B cell (primary cell): ENCODE measurements at regions not wholly inside any gene's neighbourhood (a gene's known extent, or its start where the extent isn't known, plus 50 kb on each side); places are given as distances from the start of the nearest gene placed in this dataset.

Experiments
- ATAC-seq: fragments of 200-7000 bp; cut with Tn5 transposase; one replicate; pipeline ENCODE4 v1.10.0; 2021; ENCODE audit warnings: low read depth, mild to moderate bottlenecking, moderate number of reproducible peaks, moderate library complexity
- CTCF ChIA-PET: fragments of 350-600 bp; sonication (Branson Sonifier 250); formaldehyde crosslinking; loops from one replicate; lab custom pipeline; 2021; ENCODE audit warnings: antibody characterized with exemption, inconsistent platforms; lab: Charles Lee
- POLR2A ChIA-PET: fragments of 350-600 bp; sonication (Branson Sonifier 250); formaldehyde crosslinking; loops from one replicate; lab custom pipeline; 2021; ENCODE audit warnings: antibody characterized with exemption; lab: Charles Lee
- DNase-seq: peaks from one replicate; pipeline ENCODE4 v3.0.0; 2013
- H2AFZ ChIP-seq: 2 replicates; pipeline ENCODE4 v1.6.1; 2012; ENCODE audit warnings: mild to moderate bottlenecking, low read depth, low read length; ENCODE audit not compliant: insufficient read depth, poor library complexity, severe bottlenecking
- H3K27ac ChIP-seq, 2 donors: 1 replicate in 1 of 2; 2 replicates in 1 of 2; pipeline ENCODE4 v1.5.1; 2012 to 2013; ENCODE audit warnings: low read length in 2 of 2, mild to moderate bottlenecking in 2 of 2, moderate library complexity in 1 of 2
- H3K27me3 ChIP-seq, 4 experiments: fragments of 200-600 bp in 1 of 4; sonication (generic) in 1 of 4; replicated peaks in 1 of 4; 1 replicate in 2 of 4; 2 replicates in 2 of 4; pipeline versions ENCODE4 v1.6.1 to v1.7.0; 2013 to 2016; ENCODE audit warnings: low read length in 3 of 4, mild to moderate bottlenecking in 2 of 4, mixed read lengths in 1 of 4, moderate library complexity in 1 of 4; ENCODE audit not compliant: insufficient read depth in 4 of 4, control insufficient read depth in 3 of 4; ENCODE audit errors: control extremely low read depth in 1 of 4
- H3K36me3 ChIP-seq, 2 experiments: replicated peaks in 1 of 2; 1 replicate in 1 of 2; 2 replicates in 1 of 2; pipeline versions ENCODE4 v1.6.1 to v1.7.1; 2013; ENCODE audit warnings: low read length in 1 of 2; ENCODE audit not compliant: insufficient read depth in 2 of 2, control insufficient read depth in 1 of 2; ENCODE audit errors: control extremely low read depth in 1 of 2, extremely low read depth in 1 of 2
- H3K4me1 ChIP-seq, 2 donors: fragments of 200-600 bp in 1 of 2; sonication (generic) in 1 of 2; 1 replicate in 1 of 2; 2 replicates in 1 of 2; pipeline versions ENCODE4 v1.5.1 to v1.6.1; 2013 to 2017; ENCODE audit warnings: low read length in 2 of 2; ENCODE audit not compliant: control insufficient read depth in 2 of 2, insufficient read depth in 2 of 2
- H3K4me2 ChIP-seq: replicated peaks from 2 replicates; pipeline ENCODE3; 2012; ENCODE audit warnings: mild to moderate bottlenecking, low read depth, low read length; ENCODE audit not compliant: poor library complexity, severe bottlenecking
- H3K4me3 ChIP-seq, 5 experiments: fragments of 200-600 bp in 1 of 5; sonication (generic) in 1 of 5; 1 replicate in 3 of 5; 2 replicates in 2 of 5; pipeline versions ENCODE4 v1.5.1 to v1.7.0; 2011 to 2016; ENCODE audit warnings: low read length in 4 of 5, mild to moderate bottlenecking in 4 of 5, low read depth in 2 of 5, control low read depth in 1 of 5, moderate library complexity in 1 of 5; ENCODE audit not compliant: insufficient read depth in 1 of 5; ENCODE audit errors: control extremely low read depth in 1 of 5, extremely low read depth in 1 of 5
- H3K79me2 ChIP-seq: fragments of 200-600 bp; sonication (generic); one replicate; pipeline ENCODE4 v1.6.0; 2016; ENCODE audit warnings: low read length; ENCODE audit not compliant: control insufficient read depth, insufficient read depth
- H3K9ac ChIP-seq: fragments of 200-600 bp; sonication (generic); 2 replicates; pipeline ENCODE4 v1.6.1; 2017; ENCODE audit warnings: mild to moderate bottlenecking, low read length, moderate library complexity
- H3K9me3 ChIP-seq, 3 donors: one replicate each; pipeline versions ENCODE4 v1.6.1 to v1.7.1; 2013; ENCODE audit warnings: low read length in 2 of 3; ENCODE audit not compliant: control insufficient read depth in 2 of 3, insufficient read depth in 1 of 3; ENCODE audit errors: control extremely low read depth in 1 of 3
- H4K20me1 ChIP-seq: 2 replicates; pipeline ENCODE4 v1.6.0; 2012; ENCODE audit warnings: mild to moderate bottlenecking, low read length; ENCODE audit not compliant: insufficient read depth, control insufficient read depth, poor library complexity, severe bottlenecking
- H3K27ac Mint-ChIP-seq: one replicate; pipeline ENCODE4 v1.8.0; 2021; ENCODE audit warnings: mixed read lengths
- H3K27me3 Mint-ChIP-seq: one replicate; pipeline ENCODE4 v1.8.0; 2021; ENCODE audit warnings: mixed read lengths
- H3K4me1 Mint-ChIP-seq: one replicate; pipeline ENCODE4 v1.8.0; 2021; ENCODE audit warnings: mixed read lengths
- H3K4me3 Mint-ChIP-seq: one replicate; pipeline ENCODE4 v1.8.0; 2021; ENCODE audit warnings: mixed read lengths
- H3K9me3 Mint-ChIP-seq: one replicate; pipeline ENCODE4 v1.8.0; 2022; ENCODE audit warnings: mixed read lengths; ENCODE audit not compliant: insufficient read depth
- CTCF ChIP-seq: fragments of 200-600 bp; IDR thresholded peaks from one replicate; pipeline ENCODE4 v1.8.0; 2022; ENCODE audit warnings: antibody characterized with exemption, mild to moderate bottlenecking
- EZH2 ChIP-seq: IDR thresholded peaks from 2 replicates; pipeline ENCODE4 v1.6.1; 2012; ENCODE audit warnings: borderline replicate concordance, low read depth, mild to moderate bottlenecking, moderate library complexity, low read length; ENCODE audit not compliant: insufficient read depth, poor library complexity, severe bottlenecking
- WGBS: methylation state at CpG from one replicate; pipeline ENCODE4 v1.1.5; 2013; ENCODE audit warnings: missing lambda C conversion rate; ENCODE audit not compliant: insufficient coverage; 5-methylcytosine and 5-hydroxymethylcytosine counted together
- intact Hi-C: fragments of 100-400 bp; cut with micrococcal nuclease; formaldehyde crosslinking; loops from one replicate; pipeline ENCODE4 v1.10.0; 2022

GRCh38 chr17:68710976-68711375 lies 109.8 kb upstream of the FAM20A start:
- no peaks in the 10 kb centered on the region for H3K9me3 Mint-ChIP-seq
- no peaks in the 10 kb centered on the region for H3K36me3 ChIP-seq
- H3K4me3 ChIP-seq = no peak overlapping the region
- ATAC-seq (no peak), DNase-seq (no peak)
- H4K20me1 ChIP-seq = no peaks in the 10 kb centered on the region
- H3K4me2 ChIP-seq = no peak overlapping the region
- ChIA-PET POLR2A (no interaction called here), CTCF (no interaction called here)
- H3K27me3 Mint-ChIP-seq = peaks cover 25% of the 10 kb centered on the region
- peaks cover 0 to 9% (median 2%) of the 10 kb centered on the region in 4 experiments for H3K27me3 ChIP-seq
- H3K79me2 ChIP-seq = no peaks in the 10 kb centered on the region
- no peak overlapping the region for H3K9ac ChIP-seq
- H3K27ac Mint-ChIP-seq = no peak overlapping the region
- no peaks in the 10 kb centered on the region for H3K4me1 Mint-ChIP-seq
- no peak overlapping the region for H2AFZ ChIP-seq
- intact Hi-C loops = no loop called here
- H3K4me1 ChIP-seq = no peaks in the 10 kb centered on the region
- TF ChIP-seq CTCF (no peak), EZH2 (no peak)
- H3K9me3 ChIP-seq = no peaks in the 10 kb centered on the region
- no peak overlapping the region for H3K27ac ChIP-seq
- no peak overlapping the region for H3K4me3 Mint-ChIP-seq
- WGBS = 100% methylated on average over 1 of the region's 1 CpG

- POLR2A ChIA-PET = no interaction called here
Measured at GRCh38 chr17:68710035-68710780, 109.0 kb upstream of the FAM20A start.

More at GRCh38 chr17:68710035-68710780, 109.0 kb upstream of the FAM20A start:
- intact Hi-C loops = no loop called here
- H3K9me3 ChIP-seq = no peaks in the 10 kb centered on the region
- Mint-ChIP-seq H3K27me3 (peaks cover 21% of the 10 kb centered on the region), H3K27ac (no peak overlapping the region), H3K4me3 (no peak overlapping the region), H3K4me1 (no peaks in the 10 kb centered on the region), H3K9me3 (no peaks in the 10 kb centered on the region)
- no peaks in the 10 kb centered on the region for H3K4me1 ChIP-seq
- no peak overlapping the region for H3K4me2 ChIP-seq
- H3K27ac ChIP-seq = no peak overlapping the region
- H3K79me2 ChIP-seq = no peaks in the 10 kb centered on the region
- WGBS = 90% methylated on average over 3 of the region's 11 CpGs
- peaks cover 0 to 9% (median 2%) of the 10 kb centered on the region in 4 experiments for H3K27me3 ChIP-seq
- no peak overlapping the region for H2AFZ ChIP-seq
- no peaks in the 10 kb centered on the region for H4K20me1 ChIP-seq
- no peak overlapping the region for H3K4me3 ChIP-seq
- ATAC-seq (no peak), DNase-seq (no peak)
- TF ChIP-seq CTCF (no peak), EZH2 (no peak)
- no peaks in the 10 kb centered on the region for H3K36me3 ChIP-seq
- CTCF ChIA-PET = interaction anchor here (0.6 kb wide), 1 partner anchor 304 kb away, joined by 4 read pairs; no protein-coding TSS in a partner anchor
- H3K9ac ChIP-seq = no peak overlapping the region
